ENCODE measurements at regions not wholly inside any gene's neighbourhood (a gene's known extent, or its start where the extent isn't known, plus 50 kb on each side); places are given as distances from the start of the nearest gene placed in this dataset.

DNA sequence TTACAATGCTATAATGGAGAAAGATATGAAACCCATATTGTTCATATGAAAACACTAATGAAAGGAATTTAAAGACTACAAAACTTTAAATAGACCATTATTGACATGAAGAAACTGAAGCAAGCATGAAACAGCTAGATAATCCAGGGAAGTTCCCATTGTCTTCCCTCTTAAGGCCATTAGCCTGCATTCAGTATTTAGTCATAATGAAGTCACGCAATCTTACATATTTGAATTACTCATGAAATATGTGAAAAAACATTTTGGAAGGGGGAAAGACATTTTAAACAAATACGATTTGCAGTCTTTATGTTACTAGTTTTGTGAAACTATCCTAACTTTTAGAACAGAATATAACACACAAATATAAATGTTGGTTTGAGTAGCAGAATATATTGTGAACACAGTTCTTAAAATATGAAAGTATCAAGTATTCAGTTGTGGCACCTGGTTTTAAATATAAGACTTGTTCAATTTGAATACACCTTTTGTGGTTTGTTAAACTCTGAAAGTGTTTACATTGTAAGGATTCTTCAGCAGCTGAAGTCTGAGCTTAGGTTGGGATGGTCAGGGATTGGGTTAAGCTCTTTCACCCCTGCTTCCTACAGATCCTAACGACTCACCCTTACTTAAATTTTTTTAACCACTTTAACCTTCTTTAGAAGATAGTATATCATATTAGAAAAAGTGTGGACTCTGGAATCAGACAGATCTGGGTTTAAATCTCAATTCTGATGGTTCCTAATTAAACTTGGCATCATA, 500.3 kb upstream of the TENM4 start:
- H3K4me3 ChIP-seq (replicated peaks; ENCODE audit: insufficient read depth, low read length): no peak overlapping the region
- no peak for DNase-seq (ENCODE audit: low read depth in 1 of 2, low spot score in 1 of 2)
- H3K27me3 ChIP-seq (ENCODE audit: insufficient read depth, poor library complexity, severe bottlenecking): no peaks in the 10 kb centered on the region
- no peak overlapping the region for H3K27ac ChIP-seq (replicated peaks)
- TF ChIP-seq, protein P1, sequence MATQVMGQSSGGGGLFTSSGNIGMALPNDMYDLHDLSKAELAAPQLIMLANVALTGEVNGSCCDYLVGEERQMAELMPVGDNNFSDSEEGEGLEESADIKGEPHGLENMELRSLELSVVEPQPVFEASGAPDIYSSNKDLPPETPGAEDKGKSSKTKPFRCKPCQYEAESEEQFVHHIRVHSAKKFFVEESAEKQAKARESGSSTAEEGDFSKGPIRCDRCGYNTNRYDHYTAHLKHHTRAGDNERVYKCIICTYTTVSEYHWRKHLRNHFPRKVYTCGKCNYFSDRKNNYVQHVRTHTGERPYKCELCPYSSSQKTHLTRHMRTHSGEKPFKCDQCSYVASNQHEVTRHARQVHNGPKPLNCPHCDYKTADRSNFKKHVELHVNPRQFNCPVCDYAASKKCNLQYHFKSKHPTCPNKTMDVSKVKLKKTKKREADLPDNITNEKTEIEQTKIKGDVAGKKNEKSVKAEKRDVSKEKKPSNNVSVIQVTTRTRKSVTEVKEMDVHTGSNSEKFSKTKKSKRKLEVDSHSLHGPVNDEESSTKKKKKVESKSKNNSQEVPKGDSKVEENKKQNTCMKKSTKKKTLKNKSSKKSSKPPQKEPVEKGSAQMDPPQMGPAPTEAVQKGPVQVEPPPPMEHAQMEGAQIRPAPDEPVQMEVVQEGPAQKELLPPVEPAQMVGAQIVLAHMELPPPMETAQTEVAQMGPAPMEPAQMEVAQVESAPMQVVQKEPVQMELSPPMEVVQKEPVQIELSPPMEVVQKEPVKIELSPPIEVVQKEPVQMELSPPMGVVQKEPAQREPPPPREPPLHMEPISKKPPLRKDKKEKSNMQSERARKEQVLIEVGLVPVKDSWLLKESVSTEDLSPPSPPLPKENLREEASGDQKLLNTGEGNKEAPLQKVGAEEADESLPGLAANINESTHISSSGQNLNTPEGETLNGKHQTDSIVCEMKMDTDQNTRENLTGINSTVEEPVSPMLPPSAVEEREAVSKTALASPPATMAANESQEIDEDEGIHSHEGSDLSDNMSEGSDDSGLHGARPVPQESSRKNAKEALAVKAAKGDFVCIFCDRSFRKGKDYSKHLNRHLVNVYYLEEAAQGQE (IDR thresholded peaks at IDR 0.05; ENCODE audit: insufficient replicate concordance, low read depth): no peak
- TF ChIP-seq, protein P2, sequence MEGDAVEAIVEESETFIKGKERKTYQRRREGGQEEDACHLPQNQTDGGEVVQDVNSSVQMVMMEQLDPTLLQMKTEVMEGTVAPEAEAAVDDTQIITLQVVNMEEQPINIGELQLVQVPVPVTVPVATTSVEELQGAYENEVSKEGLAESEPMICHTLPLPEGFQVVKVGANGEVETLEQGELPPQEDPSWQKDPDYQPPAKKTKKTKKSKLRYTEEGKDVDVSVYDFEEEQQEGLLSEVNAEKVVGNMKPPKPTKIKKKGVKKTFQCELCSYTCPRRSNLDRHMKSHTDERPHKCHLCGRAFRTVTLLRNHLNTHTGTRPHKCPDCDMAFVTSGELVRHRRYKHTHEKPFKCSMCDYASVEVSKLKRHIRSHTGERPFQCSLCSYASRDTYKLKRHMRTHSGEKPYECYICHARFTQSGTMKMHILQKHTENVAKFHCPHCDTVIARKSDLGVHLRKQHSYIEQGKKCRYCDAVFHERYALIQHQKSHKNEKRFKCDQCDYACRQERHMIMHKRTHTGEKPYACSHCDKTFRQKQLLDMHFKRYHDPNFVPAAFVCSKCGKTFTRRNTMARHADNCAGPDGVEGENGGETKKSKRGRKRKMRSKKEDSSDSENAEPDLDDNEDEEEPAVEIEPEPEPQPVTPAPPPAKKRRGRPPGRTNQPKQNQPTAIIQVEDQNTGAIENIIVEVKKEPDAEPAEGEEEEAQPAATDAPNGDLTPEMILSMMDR (IDR thresholded peaks at IDR 0.05; ENCODE audit: insufficient read depth, low read length): no peak
- no peak for TF ChIP-seq GABPA (IDR thresholded peaks at IDR 0.05; ENCODE audit: low read depth)
- TF ChIP-seq POLR2AphosphoS5 (IDR thresholded peaks at IDR 0.05; ENCODE audit: low read depth): no peak
- no peak for TF ChIP-seq SPI1 (IDR thresholded peaks at IDR 0.05; ENCODE audit: borderline replicate concordance, low read depth)

DNA sequence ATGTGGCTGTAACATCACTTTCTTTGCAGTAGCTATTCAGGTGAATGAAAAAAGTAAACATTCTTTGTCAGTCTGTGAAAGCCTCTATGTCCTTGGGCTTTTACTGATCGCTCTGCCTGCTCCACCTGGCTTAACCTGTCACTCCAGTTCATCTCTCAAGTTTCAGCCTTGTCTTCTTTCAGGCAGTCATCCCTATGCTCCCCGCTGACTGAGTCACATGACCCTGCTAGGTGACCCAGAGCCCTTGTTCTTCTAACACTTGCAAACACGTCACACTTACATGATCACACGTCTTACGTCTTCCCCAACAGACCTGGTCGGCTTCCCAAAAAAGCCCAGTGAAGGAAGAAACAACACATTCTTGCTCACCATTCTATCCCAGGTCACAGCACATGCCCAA, 499.3 kb upstream of the TENM4 start:
- TF ChIP-seq GABPA (IDR thresholded peaks at IDR 0.05; ENCODE audit: low read depth): no peak
- TF ChIP-seq, protein P1 (IDR thresholded peaks at IDR 0.05; ENCODE audit: insufficient replicate concordance, low read depth): no peak
- no peak for TF ChIP-seq SPI1 (IDR thresholded peaks at IDR 0.05; ENCODE audit: borderline replicate concordance, low read depth)
- TF ChIP-seq POLR2AphosphoS5 (IDR thresholded peaks at IDR 0.05; ENCODE audit: low read depth): no peak
- Histone ChIP-seq H3K27me3 (ENCODE audit: insufficient read depth, poor library complexity, severe bottlenecking) (no peaks in the 10 kb centered on the region), H3K4me3 (replicated peaks; ENCODE audit: insufficient read depth, low read length) (no peak overlapping the region), H3K27ac (replicated peaks) (no peak overlapping the region)
- no peak for DNase-seq (ENCODE audit: low read depth in 1 of 2, low spot score in 1 of 2)

DNA sequence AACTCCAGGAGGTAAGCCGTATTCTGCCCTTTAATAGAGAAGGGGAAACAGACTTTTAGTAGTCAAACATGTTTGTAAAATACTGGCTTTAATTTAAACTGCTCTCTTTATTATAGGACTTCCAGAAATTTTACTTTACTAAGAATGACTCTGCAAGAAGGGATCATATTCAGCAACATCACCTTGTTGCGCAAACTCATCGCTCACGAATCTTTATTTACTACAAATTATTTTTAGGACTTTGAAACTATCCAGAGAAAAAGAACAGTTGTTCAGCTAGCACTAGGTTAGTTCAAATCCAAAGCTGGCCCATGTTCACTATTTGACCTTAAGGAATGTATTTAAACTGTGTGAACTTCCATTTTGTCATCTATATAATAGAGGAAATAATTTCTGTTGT, 498.3 kb upstream of the TENM4 start:
- H3K27me3 ChIP-seq (ENCODE audit: insufficient read depth, poor library complexity, severe bottlenecking): no peaks in the 10 kb centered on the region
- H3K4me3 ChIP-seq (replicated peaks; ENCODE audit: insufficient read depth, low read length): no peak overlapping the region
- TF ChIP-seq GABPA (IDR thresholded peaks at IDR 0.05; ENCODE audit: low read depth) (no peak), SPI1 (IDR thresholded peaks at IDR 0.05; ENCODE audit: borderline replicate concordance, low read depth) (no peak)
- TF ChIP-seq, protein P1 (IDR thresholded peaks at IDR 0.05; ENCODE audit: insufficient replicate concordance, low read depth): no peak
- no peak for DNase-seq (ENCODE audit: low read depth in 1 of 2, low spot score in 1 of 2)
- no peak overlapping the region for H3K27ac ChIP-seq (replicated peaks)

DNA sequence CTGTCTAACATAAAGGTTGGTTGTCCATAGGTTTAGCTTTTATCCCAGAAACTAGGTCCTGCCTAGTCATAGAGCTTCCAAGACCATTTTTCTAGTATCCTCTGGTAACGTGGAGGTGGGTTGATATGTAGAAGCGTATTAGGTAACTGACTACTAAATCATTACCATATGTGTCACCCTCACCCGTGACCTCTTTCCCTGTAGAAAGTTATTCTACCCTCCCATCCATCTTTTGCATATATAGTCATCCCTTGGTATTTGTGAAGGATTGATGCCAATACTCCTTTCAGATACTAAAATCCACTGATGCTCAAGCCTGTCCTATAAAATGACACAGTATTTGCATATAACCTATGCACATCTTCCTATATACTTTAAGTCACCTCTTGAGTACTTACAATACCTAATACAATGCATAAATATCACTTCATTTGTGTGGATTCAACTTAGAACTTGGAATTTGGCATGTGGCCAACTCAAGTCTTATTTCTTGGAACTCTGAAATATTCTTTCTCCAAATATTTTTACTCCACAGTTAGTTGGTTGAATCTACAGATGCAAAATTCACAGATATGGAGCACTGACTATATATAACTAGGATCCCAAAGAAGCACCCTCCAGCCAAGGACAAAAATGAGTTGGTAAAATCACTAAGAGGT, 497.0 kb upstream of the TENM4 start:
- TF ChIP-seq SPI1 (IDR thresholded peaks at IDR 0.05; ENCODE audit: borderline replicate concordance, low read depth): no peak
- TF ChIP-seq GABPA (IDR thresholded peaks at IDR 0.05; ENCODE audit: low read depth): no peak
- TF ChIP-seq POLR2AphosphoS5 (IDR thresholded peaks at IDR 0.05; ENCODE audit: low read depth): no peak
- TF ChIP-seq, protein P2 (IDR thresholded peaks at IDR 0.05; ENCODE audit: insufficient read depth, low read length): no peak
- TF ChIP-seq, protein P1 (IDR thresholded peaks at IDR 0.05; ENCODE audit: insufficient replicate concordance, low read depth): no peak

More for the DNA sequence above, 497.0 kb upstream of the TENM4 start:
- no peak overlapping the region for H3K4me3 ChIP-seq (replicated peaks; ENCODE audit: insufficient read depth, low read length)
- no peaks in the 10 kb centered on the region for H3K27me3 ChIP-seq (ENCODE audit: insufficient read depth, poor library complexity, severe bottlenecking)
- H3K27ac ChIP-seq (replicated peaks): no peak overlapping the region
- DNase-seq (ENCODE audit: low read depth in 1 of 2, low spot score in 1 of 2): no peak

Measured in HL-60 (cell line).